GM12891 (cell line): ENCODE measurements at regions not wholly inside any gene's neighbourhood (a gene's known extent, or its start where the extent isn't known, plus 50 kb on each side); places are given as distances from the start of the nearest gene placed in this dataset.

Experiments used
- DNase-seq: peaks from one replicate; pipeline ENCODE4 v3.0.0; 2011; ENCODE audit warnings: low spot score; ENCODE audit not compliant: insufficient read length
- FAIRE-seq: peaks from 2 replicates; lab custom pipeline; 2011; peaks lifted over from hg19 to GRCh38; lab: Jason Lieb, UNC
- PAX5 ChIP-seq: IDR thresholded peaks from 2 replicates; pipeline ENCODE4 v1.6.1; 2011; ENCODE audit warnings: low read length, moderate library complexity, mild to moderate bottlenecking; ENCODE audit not compliant: insufficient read depth, severe bottlenecking
- POLR2A ChIP-seq: IDR thresholded peaks from 2 replicates; pipeline ENCODE4 v1.6.1; 2011; ENCODE audit warnings: low read depth, low read length, control low read depth
- POLR2AphosphoS5 ChIP-seq: IDR thresholded peaks from 2 replicates; pipeline ENCODE4 v1.6.1; 2011; ENCODE audit warnings: low read depth, low read length, control low read depth
- POU2F2 ChIP-seq: IDR thresholded peaks from 2 replicates; pipeline ENCODE4 v1.6.1; 2011; ENCODE audit warnings: low read depth, mild to moderate bottlenecking, control low read depth, low read length, moderate library complexity
- SPI1 ChIP-seq: IDR thresholded peaks from 2 replicates; pipeline ENCODE4 v1.6.1; 2011; ENCODE audit warnings: low read depth, low read length, control low read depth
- TAF1 ChIP-seq: IDR thresholded peaks from 2 replicates; pipeline ENCODE4 v1.6.1; 2011; ENCODE audit warnings: low read depth, low read length, control low read depth

- FAIRE-seq (no peak), DNase-seq (no peak)
- TF ChIP-seq SPI1 (no peak), POLR2A (no peak), PAX5 (no peak), POLR2AphosphoS5 (no peak), POU2F2 (no peak), TAF1 (no peak)
Measured at GRCh38 chr11:106464728-106465127, 387.3 kb downstream of the AASDHPPT start.

GRCh38 chr11:106466521-106467080, 389.1 kb downstream of the AASDHPPT start:
- TF ChIP-seq SPI1 (no peak), TAF1 (no peak), POLR2AphosphoS5 (no peak), POU2F2 (no peak), POLR2A (no peak), PAX5 (no peak)
- FAIRE-seq (no peak), DNase-seq (no peak)

- FAIRE-seq: no peak
- no peak for DNase-seq
- TF ChIP-seq PAX5: no peak
- no peak for TF ChIP-seq POLR2AphosphoS5
- TF ChIP-seq POU2F2: no peak
- no peak for TF ChIP-seq POLR2A
- TF ChIP-seq SPI1: no peak
- TF ChIP-seq TAF1: no peak
Measured at GRCh38 chr11:106467501-106467900, 390.0 kb downstream of the AASDHPPT start.

DNA sequence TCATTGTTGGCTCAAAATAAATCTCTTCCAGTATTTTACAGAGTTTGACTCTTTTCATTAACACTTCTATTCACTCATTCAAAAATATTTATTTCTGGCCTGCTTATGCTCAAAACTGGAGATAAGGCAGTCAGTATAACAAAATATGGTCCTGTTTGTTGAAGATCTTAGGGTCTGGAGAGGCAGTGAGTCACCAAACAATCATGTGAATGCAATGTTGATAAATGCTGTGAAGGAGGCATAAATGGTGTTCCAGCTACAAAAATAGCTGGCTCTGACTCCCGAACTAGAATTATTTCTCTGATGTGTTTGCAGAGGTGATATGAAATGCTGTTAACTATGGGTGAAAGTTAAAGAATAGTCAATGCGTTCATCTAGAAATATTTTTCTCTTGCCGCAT, 390.6 kb downstream of the AASDHPPT start:
- DNase-seq (no peak), FAIRE-seq (no peak)
- no peak for TF ChIP-seq SPI1

DNA sequence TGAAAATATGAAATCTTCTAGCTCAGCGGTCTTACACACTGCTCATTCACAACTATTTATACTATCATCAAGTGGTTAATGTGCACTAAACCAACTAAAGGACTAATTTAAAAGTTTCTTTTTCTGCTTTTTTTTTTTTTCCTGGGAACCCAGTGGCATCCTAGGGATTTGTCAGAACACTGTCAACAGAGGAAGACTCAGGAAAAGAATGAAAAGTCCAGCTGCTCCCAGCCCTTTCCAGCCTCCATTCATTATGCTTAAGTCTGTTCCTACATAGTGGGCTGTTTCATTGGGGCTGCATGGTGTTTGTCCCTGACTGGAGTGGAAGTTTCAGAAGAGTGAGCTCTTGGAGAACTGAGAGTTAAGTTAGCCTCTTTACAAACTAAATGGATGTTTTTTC, 391.1 kb downstream of the AASDHPPT start:
- DNase-seq (no peak), FAIRE-seq (no peak)
- TF ChIP-seq POLR2A (no peak), SPI1 (no peak), PAX5 (no peak), TAF1 (no peak), POLR2AphosphoS5 (no peak), POU2F2 (no peak)

GRCh38 chr11:106470230-106470629, 392.8 kb downstream of the AASDHPPT start:
- DNase-seq (no peak), FAIRE-seq (no peak)
- TF ChIP-seq POLR2A: no peak
- no peak for TF ChIP-seq TAF1
- no peak for TF ChIP-seq PAX5
- TF ChIP-seq POLR2AphosphoS5: no peak
- no peak for TF ChIP-seq POU2F2
- no peak for TF ChIP-seq SPI1

DNA sequence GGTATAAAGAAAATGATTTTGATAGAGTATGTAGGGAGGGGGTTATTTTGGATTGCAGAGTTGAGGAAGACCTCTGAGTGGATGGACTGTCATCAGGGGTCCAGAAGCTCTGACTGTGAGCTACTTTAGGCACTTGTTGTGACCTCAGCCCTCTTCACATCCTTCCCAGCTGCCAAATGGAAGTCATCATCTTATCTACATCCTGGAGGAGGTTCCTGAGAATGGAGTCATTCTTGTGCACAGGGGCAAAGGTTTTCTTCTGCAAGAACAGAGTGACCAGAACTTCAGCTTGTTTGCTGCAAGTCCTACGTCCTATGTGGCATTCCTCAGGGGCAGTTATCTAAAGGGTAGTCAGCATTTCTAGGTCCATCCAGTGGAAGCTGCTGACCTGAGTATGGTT, 393.8 kb downstream of the AASDHPPT start:
- no peak for DNase-seq
- TF ChIP-seq PAX5 (no peak), POLR2A (no peak), SPI1 (no peak), TAF1 (no peak), POU2F2 (no peak)
- FAIRE-seq: no peak

DNA sequence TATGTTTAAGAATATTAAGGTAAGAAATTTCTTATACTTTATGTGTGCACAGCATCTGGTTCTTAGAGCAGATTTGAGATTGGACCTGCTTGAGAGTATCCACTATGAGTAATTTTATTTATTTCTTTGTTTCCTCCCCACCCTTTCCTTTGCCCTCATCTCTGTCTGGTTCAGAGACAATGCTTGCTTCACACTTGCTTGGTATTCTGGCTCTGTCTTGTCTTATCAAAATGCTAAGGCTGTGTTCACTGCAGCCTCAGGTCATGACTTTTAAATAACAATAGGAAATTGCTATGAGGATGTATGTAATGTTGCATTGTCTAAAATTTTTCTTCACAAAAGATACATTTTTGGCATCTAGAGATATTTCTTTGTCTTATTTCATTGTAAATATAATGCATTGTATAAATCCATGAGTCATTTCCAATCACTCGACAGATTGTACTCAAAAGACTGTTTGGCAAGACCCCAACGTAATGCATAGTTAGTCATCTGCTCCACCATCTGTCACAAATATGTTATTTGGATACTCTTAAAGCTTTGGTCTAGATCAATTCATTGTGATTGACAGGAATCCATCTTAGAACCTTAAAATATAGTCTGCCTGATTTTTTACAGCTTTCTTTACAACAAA, 395.7 kb downstream of the AASDHPPT start:
- TF ChIP-seq POU2F2 (no peak), PAX5 (no peak), SPI1 (no peak), TAF1 (no peak), POLR2AphosphoS5 (no peak), POLR2A (no peak)
- FAIRE-seq (no peak), DNase-seq (no peak)

GRCh38 chr11:106474274-106474673, 396.8 kb downstream of the AASDHPPT start:
- no peak for FAIRE-seq
- TF ChIP-seq POU2F2: no peak
- TF ChIP-seq PAX5: no peak
- TF ChIP-seq SPI1: no peak
- TF ChIP-seq POLR2AphosphoS5: no peak
- no peak for TF ChIP-seq POLR2A
- DNase-seq: no peak

DNA sequence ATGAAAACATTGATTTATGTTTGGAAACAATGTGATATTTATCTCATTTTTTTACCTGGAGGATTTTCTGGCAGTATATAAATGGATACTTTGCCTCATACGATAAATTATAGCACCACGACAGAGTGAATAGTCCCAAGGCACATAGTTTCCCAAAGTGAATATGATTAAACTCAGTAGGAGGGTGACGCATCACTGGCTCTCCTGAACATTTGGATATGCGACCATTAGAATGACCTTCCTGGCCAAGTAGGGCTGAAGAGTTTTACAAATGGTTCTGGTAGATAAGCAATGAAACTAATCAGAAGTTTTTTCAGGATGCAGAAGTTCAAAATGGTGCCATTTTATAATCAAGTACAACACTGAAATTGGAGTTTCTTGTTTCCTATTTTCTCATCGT, 397.7 kb downstream of the AASDHPPT start:
- FAIRE-seq (no peak), DNase-seq (no peak)
- TF ChIP-seq POLR2A: no peak
- no peak for TF ChIP-seq POLR2AphosphoS5
- TF ChIP-seq PAX5: no peak
- TF ChIP-seq TAF1: no peak
- TF ChIP-seq POU2F2: no peak
- TF ChIP-seq SPI1: no peak
